ENCODE measurements at regions not wholly inside any gene's neighbourhood (a gene's known extent, or its start where the extent isn't known, plus 50 kb on each side); places are given as distances from the start of the nearest gene placed in this dataset.
A peak's percentile ranks its signal among the peaks of the same experiment; 100 is the strongest.

DNA sequence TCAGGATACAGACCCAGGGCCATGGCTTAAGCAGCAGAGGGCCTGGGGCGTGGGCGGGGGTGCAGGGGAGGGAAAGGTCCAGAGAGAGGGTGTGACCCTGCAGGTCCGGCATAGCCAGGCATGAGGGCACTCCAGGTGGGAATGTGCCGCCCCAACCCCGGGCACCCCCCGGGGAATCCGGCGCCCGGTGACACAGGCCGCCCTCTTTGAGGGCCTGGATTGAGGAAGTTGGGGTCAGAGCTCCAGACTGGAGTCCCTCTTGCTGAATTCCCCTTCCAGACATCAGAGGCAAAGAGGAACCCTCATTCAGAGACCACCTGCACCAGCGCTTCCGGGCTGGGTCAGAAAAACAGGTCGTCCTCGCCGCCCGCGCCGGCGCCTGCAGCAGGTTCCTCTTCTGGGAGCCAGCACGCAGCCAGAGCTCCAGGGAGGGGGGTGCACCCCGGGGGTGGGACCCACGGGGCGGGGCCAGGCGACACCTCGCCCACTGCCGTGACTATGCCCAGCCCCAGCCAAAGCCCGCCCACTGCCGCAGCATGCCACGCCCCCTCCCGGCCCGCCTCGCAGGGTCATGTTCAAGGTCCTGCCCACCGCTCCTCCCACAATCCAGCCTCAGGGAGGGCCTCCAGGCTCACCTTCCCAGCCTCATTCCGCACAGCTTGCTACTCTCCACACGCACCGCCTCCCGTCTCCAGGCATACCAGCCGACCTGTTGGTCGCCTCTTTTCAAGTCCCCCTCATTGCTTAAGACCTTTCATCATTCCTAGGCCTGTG, 98.3 kb upstream of the ID2 start:
- peak; percentile 35 for DNase-seq (ENCODE audit: low spot score)

DNA sequence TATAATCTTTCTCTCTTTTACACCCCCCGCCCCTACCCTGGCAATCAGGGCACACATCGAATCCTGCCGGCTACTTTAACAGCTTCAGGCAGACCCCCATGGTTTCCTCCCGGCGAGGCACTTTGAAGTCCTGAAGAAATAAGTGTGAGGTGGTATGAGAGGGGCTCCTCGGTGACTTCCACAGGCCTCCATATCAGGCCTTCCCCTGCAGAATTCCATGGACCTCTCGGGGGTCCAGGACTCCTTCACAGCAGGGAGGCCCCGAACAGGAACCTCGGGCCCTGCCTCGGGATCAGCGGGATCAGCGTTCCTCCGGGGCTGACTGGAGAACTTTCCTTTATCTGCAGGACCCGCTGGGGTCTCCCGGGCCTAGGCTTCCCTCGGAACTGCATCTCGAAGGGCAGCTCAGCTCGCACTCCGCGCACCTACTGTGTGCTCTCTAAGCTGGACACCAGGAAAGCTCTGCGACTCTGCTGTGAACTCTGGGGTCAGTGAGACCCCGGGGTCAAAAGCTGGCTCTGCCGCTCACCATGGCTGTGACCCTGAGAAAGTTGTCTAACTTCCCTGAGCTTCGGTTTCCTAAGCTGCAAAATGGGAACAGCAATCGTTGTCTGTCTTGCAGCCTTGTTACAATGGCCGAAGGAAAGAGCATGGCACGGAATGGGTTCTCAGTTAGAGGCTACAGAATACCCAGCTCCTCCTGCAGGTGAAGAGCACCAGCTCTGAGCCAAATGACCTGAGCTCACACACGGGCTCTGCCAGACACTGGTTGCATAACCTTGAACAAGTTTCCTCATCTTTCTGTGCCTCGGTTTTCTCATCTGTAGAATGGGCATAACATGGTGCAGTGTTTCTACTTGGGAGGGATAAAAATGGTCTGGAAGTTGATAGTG, 97.4 kb upstream of the ID2 start:
- no peak for DNase-seq (ENCODE audit: low spot score)

DNA sequence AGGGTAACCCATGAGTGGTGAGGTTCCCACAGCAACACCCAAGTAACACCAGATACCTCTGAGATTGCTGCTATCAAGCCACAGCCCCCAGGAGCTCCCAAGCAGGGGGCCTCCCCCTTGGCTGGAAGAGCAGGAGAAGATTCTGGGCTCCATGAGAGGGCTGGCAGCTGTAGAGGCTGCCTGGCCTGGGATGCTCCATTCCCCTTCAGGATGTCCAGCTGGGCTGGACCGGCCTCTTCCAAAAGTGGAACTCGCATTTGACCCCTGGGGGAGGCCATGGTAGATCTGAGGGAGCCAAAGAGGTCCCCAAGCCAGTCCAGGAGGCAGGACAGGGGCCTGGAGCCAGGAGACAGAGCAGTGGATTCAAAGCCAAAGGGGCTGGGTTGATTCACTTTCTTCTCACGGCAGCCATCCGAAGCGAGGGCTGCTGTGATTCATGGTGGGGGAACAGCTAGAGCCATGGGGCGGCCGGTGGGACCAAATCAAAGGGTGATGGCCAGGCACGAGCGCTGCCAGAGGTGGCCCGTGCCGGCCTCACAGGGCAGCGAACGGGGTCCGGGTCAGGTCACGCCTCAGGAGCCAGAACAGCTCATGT, 95.3 kb upstream of the ID2 start:
- DNase-seq (ENCODE audit: low spot score): no peak

DNA sequence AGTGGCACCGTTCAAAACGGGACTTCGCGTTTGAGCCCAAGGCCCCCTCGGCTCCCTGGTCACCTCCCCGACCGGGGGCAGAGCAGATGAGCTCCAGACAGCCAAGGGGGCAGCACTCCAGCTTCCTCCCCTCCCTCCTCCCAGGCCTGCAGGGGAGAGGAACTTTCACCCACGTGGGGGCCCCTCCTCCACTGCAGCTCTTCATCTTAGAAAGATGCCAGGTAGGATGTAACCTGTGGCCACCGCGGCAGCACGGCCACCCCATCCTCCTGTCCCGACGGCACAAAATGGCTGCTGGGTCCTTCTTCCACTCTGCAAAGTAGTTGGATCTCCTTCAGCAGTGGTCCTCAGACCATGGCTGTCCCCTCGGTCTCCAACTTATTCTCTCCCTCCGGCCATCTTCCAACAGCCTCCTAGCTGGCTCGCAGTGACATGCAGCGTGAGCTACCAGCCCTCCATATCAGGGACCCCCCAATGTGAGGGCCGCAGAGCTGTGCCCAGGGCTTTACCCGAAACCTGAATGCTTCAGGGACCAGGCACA, 94.5 kb upstream of the ID2 start:
- DNase-seq (ENCODE audit: low spot score): no peak

DNA sequence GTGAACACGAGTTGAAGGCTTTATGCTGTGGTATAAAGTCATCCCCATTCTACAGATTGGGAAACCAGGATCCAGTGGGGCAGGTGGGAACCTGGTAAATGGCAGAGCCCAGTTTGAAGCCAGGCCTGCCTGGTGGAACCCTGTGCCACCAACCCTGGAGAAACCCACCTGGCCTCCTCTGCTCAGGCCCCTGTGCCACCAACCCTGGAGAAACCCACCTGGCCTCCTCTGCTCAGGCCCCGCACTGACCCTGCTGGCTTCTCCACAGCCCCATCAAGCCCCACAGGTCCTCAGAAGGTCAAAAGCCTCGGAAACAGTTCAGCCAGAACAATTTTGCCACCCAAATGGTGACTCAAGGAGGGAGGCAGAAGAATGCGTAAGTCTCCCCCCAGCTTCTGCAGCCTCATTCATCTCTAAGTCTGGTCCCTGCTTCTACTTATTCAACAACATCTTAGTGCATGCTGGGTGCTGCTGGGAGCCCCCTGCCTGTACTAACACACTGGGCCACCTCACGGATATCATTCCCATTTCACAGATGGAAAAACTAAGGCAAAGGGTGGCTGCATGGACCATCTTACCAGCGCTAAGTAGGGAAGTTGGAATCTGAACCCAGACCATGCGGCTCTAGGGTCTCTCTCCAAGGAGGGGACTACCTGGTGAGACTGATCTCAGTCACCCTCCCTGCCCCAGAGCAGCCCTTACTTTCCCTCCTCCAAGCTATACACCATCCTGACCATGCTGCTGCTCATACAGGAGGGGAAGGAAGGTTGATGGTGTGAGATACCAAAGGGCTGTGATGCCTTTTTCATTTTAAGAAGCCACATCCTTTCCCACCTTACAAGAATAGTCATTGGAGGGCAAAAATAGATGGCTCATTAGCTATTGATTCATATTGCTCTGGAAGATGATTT, 93.7 kb upstream of the ID2 start:
- no peak for DNase-seq (ENCODE audit: low spot score)

DNA sequence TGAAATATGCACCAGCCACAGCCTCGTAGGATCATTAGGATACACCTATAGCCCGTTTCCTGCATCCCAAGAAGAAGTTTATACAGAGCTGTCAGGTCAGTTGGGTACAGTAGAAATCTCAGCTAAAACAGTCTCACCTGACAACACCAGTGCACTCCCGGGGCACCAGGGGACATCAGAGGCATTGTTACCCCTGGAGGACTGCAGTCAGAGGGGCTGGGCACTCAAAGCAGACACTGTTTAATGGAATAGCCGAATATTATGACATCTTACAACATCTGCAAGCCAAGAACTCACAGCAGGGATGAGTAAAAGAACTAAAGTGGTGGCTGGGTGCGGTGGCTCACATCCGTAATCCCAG, 93.0 kb upstream of the ID2 start:
- no peak for DNase-seq (ENCODE audit: low spot score)

DNA sequence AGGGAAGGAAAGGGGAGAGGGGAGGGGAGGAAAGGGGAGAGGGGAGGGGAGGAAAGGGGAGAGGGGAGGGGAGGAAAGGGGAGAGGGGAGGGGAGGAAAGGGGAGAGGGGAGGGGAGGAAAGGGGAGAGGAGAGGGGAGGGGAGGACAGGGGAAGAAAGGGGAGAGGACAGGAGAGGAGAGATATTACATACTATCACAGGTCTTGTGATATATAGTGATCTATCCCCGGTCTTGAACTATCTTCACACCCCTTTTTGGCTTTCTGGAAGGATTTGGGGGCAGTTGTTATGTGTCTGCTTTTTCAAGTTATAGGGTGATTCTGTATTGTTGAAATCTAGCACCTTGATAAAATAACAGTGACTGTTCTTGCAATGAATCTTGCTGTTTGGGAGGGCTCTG, 92.1 kb upstream of the ID2 start:
- DNase-seq (ENCODE audit: low spot score): no peak

DNA sequence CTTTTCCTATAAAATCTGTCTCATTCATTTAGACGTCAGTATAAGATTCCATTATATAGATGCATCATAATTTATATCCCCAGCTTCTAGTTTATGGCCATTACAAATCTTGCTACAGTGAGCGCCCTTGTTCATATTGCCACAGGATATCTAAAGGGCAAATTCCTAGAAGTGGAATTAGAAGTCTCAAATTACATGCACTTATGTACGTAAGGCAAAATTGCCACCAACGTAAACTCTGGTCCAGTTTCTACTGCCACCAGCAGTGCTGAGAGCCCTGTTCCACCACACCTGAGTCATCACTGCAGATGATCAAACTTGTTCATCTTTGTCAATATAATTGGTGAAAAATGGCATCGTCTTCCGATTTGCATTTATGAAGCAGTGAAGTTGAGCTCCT, 90.9 kb upstream of the ID2 start:
- DNase-seq (ENCODE audit: low spot score): no peak

DNA sequence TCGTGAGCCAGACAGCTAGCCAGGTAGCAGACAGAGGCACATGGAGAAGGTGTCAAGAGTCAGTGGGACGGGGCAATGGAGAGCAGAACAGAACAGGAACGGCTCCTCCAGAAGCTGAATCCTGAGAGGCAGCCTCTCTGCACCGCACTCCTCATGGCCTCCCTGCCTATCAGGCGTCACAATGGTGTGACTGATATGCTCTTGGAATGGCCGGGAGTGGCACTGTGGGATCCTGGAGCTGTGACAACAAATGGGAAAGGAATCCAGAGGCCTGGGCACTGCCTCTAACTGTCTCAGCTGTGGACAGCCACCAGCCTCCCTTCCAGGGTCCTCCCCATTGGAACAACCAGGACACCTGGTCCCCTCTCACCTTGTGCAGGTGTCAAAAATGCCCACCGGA, 89.1 kb upstream of the ID2 start:
- no peak for DNase-seq (ENCODE audit: low spot score)

DNA sequence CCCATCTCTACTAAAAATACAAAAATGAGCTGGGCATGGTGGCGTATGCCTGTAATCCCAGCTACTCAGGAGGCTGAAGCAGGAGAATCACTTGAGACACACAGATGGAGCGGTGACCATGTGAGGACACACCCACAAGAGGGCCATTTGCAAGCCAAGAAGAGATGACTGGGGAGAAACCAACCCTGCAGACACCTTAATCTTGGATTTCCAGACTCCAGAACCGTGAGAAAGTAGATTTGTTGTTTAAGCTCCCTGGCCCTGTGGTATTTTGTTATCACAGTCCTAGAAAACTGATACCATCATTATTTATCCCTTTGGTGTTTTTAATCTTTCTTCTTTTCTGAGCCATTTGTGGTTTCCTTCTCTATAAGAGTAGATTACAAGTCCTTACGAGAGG, 88.6 kb upstream of the ID2 start:
- DNase-seq (ENCODE audit: low spot score): no peak

DNA sequence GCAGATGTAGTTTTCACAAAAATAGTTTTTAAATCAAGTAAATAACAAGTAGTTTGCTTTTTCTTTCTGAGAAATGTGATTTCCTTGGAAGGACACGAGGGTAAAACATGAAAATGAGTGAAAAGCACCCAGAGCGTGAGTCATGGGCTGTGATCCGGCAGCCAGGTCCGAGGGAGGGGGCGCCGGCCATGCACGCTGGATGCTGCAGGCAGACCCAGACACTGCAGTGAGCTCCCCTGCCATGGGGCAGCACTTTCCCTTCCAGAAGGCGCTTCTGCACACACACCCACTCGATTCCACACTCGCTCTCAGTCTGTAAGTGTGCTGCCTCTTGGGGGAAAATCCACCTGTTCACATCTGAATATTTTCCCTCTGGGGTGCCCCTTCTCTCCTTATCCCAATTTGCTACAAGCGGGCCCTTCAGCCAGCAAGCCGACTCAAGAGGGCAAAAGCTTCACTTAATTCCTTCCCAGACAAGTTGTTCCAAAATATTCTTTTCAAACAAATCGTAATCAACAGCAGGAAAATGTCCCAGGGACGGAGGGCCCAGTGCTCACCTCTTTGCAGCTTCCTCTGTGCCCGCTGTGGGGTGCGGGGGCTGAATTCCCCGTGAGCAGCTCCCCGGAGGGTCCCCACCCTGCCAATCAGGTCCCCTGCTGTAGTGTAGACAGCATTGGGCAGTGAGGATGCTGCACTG, 87.0 kb upstream of the ID2 start:
- no peak for DNase-seq (ENCODE audit: low spot score)

DNA sequence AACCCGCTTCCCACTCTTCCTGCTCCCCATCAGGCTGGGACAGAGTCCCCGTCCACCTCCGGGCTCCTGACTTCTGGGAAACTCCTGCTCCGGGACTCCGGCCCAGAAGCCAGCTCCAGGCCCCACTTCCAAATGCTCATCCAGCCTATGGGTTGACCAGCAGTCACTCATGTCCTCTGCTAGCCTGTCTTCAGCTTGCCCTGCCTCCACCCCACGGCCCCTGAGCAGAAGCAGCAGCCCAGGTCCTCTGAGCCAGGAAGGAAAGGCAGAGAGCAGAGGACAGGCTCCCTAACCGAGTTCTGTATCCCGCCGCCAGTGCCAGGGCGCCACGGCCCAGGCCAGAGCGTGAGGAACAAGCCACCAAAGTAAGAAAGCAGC, 86.4 kb upstream of the ID2 start:
- DNase-seq (ENCODE audit: low spot score): no peak

DNA sequence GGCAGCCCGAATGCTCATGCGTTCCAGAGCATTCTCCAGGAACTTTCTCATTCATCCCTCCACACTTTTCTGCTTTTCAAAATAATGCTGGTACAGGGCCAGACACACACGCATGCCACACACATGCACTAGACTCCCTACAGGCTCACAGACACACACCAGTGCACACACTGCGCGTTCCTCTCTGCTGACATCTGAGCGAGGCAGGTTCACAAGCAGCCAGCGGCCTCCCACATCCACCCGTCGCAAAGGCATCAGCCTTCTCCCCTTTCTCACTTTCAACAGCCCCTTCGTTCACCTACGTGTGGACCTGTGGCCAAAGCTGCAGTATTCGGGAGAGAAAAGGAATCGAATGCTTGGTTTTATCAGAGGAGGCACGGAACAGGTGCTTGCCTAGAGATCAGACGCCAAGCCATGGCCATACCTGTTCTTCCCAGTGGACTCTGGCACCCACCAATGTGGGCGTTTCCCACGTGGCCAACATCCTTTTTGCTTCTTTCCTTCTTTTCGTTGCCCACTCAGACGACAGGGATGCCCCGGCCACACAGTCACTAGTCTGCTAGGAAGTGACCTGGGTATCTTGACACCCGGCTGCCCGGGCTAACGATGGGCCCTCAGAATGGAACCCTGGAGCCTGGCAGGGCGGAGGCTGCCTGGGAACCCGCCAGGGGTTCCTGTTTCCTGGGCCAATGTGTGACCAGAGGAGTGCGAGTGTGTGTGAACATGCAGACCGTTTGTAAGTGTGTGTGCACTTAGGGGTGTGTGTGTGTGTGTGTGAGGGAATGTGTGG, 85.8 kb upstream of the ID2 start:
- no peak for DNase-seq (ENCODE audit: low spot score)

DNA sequence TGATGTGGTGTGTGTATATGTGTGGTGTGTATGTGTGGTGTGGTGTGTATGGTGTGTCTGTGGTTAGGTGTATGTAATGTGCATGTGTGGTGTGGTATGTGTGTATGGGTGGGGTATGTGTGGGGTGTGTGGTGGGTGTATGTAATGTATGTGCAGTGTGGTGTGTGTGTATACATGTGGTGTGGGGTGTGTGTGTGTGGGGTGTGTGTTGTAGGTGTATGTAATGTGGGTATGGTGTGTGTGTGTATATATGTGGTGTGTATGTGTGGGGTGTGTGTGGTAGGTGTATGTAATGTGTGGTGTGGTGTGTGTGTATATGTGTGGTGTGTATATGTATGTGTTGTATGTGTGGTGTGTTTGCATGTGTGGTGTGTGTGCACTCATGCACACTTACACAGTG, 84.8 kb upstream of the ID2 start:
- no peak for DNase-seq (ENCODE audit: low spot score)

DNA sequence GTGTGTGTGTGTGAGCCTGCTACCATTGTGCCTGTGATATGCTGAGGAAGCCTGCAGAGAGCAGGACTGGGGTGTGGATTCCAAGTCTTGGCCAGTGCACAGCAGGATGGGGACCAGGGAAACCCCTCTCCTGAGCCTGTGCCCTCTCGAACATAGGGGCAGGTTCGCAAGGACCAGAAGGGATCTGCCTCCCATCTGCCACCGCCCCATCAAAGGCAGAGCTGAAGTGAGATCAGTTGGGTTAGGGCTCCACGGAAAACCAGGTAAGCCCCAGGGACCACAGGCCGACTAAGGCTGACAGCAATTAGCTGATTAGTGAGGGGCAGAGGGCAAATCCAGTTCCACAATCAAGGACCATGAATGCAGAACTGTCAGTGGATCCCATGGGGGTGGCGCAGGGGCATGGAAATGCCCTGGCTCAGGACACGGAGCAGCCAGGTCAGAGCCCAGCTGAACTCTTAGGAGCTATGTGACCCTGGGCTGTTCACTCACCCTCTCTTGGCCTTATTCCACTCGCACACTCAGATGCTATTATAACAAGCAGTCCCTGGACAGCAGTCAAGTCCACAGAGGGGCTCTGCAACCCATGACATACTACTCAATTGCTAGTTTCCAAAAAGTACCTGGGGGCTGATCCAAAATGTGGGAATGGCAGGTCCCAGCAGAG, 84.2 kb upstream of the ID2 start:
- no peak for DNase-seq (ENCODE audit: low spot score)

DNA sequence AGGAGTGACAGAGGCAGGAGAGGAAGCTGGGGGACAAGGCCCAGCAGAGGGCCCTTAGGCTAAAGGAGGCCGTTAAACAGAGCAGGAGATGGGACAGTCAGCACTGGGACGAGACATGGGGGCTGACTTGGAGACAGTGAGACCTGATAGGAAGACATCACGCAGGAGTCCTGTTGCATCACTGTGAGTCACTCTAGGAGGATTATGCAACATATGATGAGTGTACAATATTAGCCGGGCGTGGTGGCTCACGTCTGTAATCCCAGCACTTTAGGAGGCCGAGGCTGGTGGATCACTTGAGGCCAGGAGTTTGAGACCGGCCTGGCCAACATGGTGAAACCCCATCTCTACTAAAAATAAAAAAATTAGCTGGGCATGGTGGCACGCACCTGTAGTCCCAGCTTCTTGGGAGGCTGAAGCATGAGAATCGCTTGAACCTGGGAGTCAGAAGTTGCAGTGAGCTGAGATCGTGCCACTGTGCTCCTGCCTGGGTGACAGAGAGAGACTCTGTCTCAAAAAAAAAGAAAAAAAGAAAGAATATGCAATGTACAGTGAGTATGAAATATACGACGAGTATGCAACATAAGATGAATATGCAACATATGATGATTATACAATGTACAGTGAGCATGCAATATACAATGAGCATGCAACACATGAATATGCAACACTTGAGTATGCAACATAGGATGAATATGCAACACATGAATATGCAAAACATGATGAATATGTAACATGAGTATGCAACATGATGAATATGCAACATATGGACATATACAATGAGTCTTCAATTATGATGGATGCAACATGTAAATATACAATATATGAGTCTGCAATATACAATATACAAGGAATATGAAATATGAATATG, 83.3 kb upstream of the ID2 start:
- DNase-seq (ENCODE audit: low spot score): no peak

DNA sequence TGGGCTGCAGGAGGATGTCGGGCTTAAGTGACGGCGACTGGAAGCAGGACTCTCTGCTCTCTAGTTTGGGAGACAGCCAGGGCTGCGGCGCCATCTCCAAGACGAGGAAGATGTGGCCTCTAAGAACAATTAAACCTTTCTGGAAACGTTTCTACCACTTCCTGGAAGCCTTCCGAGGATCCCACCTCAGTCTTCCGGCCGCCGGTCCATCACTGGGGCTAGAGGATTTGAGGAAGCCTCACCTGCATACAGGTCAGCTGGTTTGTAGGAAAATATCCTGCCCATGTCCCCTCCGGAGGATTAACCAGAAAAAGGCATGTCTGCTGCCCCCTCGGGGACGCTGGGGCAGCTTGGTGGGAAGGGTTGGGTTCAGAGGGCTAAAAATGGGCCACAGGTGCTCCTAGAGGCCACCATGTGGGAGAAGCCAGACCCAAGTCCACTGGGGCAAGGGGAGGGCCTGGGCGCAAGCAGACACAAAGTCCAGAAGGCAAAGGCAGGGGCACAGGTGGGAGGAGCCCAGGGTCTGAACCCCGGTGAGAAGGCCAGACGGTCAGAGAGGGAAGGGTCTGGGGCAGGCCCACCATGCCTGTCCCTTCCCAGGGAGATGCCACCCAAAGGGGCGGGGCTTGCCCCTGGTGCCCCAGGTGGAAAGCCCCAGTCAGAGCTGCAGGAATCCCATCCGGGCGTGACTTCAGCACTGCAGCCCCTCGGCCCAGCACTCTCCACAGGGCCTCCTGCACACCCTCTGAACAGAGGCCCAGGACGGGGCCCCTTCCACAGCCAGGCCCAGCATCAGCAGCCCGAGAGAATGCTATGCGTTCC, 82.2 kb upstream of the ID2 start:
- DNase-seq (ENCODE audit: low spot score): no peak

DNA sequence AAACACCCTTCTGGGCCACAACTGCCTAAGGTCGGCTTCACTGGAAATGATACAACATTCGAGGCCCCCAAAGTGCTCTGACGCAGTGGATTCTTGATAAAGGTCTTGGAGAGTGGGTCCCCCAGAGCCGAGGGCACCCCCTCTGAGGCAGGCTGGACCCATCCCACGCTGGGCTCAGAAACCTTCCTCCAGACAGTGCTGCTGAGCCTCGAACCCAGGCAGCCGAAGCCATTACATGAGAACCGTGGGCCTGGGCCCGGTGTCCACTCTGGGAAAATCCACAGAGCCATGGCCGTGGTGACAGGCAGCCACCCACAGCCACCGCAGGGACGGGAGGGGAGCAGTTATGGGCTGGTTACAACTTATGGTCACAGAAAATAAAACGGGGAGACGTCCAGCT, 81.4 kb upstream of the ID2 start:
- DNase-seq (ENCODE audit: low spot score): no peak

Measured in D341Med (cell line).